Tibial artery (tissue), 4 donors: ENCODE measurements at regions not wholly inside any gene's neighbourhood (a gene's known extent, or its start where the extent isn't known, plus 50 kb on each side); places are given as distances from the start of the nearest gene placed in this dataset.

Source experiments
- DNase-seq, 2 donors: peaks; one replicate each; pipeline ENCODE4 v3.0.0-alpha.2; 2019
- H3K27ac ChIP-seq, 2 donors: fragments of 200-600 bp; sonication (generic) in 1 of 2; 1 replicate in 1 of 2; 2 replicates in 1 of 2; pipeline ENCODE4 v1.5.1; 2018 to 2019; ENCODE audit warnings: mild to moderate bottlenecking in 1 of 2
- H3K27me3 ChIP-seq, 2 donors: fragments of 200-600 bp; sonication (generic) in 1 of 2; one replicate each; pipeline versions ENCODE4 v1.5.1 to v1.6.0; 2016 to 2019
- H3K36me3 ChIP-seq, 3 donors: fragments of 200-600 bp; sonication (generic) in 2 of 3; one replicate each; pipeline ENCODE4 v1.5.1; 2016 to 2019; ENCODE audit warnings: mild to moderate bottlenecking in 2 of 3
- H3K4me1 ChIP-seq, 4 donors: fragments of 200-600 bp; sonication (generic) in 2 of 4; 1 replicate in 3 of 4; 2 replicates in 1 of 4; pipeline ENCODE4 v1.5.1; 2016 to 2019
- H3K4me3 ChIP-seq, 2 donors: fragments of 200-600 bp; sonication (generic) in 1 of 2; 1 replicate in 1 of 2; 2 replicates in 1 of 2; pipeline ENCODE4 v1.5.1; 2018 to 2019; ENCODE audit warnings: mild to moderate bottlenecking in 2 of 2
- H3K9me3 ChIP-seq, 3 donors: fragments of 200-600 bp; sonication (generic) in 1 of 3; one replicate each; pipeline ENCODE4 v1.5.1; 2016 to 2019
- CTCF ChIP-seq, 2 experiments: fragments of 200-600 bp in 1 of 2; fragments of 450-650 bp in 1 of 2; IDR thresholded peaks; one replicate each; pipeline ENCODE4 v1.5.1; 2017 to 2019; ENCODE audit warnings: antibody characterized with exemption in 2 of 2, mild to moderate bottlenecking in 1 of 2, moderate library complexity in 1 of 2
- intact Hi-C: fragments of 100-400 bp; cut with DNase I; formaldehyde crosslinking; loops from one replicate; pipeline ENCODE4 v1.15.0; 2023; ENCODE audit warnings: low total_unique reads

- Histone ChIP-seq H3K27me3 (no peaks in the 10 kb centered on the region), H3K27ac (no peak overlapping the region), H3K4me1 (no peaks in the 10 kb centered on the region), H3K4me3 (no peak overlapping the region), H3K9me3 (no peaks in the 10 kb centered on the region), H3K36me3 (no peaks in the 10 kb centered on the region)
- no peak for DNase-seq
- intact Hi-C loops, result no loop called here
- TF ChIP-seq CTCF (IDR thresholded peaks at IDR 0.05), result no peak
Measured at GRCh38 chr7:123303926-123304325, 104.2 kb upstream of the SLC13A1 start.

GRCh38 chr7:123296965-123297364, 97.2 kb upstream of the SLC13A1 start:
- H3K9me3 ChIP-seq, result no peaks in the 10 kb centered on the region
- no peaks in the 10 kb centered on the region for H3K36me3 ChIP-seq
- intact Hi-C loops, result no loop called here
- H3K27me3 ChIP-seq, result no peaks in the 10 kb centered on the region
- DNase-seq, result no peak
- no peak for TF ChIP-seq CTCF (IDR thresholded peaks at IDR 0.05)
- H3K27ac ChIP-seq, result no peak overlapping the region
- H3K4me1 ChIP-seq, result no peaks in the 10 kb centered on the region
- H3K4me3 ChIP-seq, result no peak overlapping the region

- DNase-seq, result no peak
- intact Hi-C loops, result no loop called here
- no peak overlapping the region for H3K27ac ChIP-seq
- H3K36me3 ChIP-seq, result no peaks in the 10 kb centered on the region
- no peak for TF ChIP-seq CTCF (IDR thresholded peaks at IDR 0.05)
- H3K27me3 ChIP-seq, result no peaks in the 10 kb centered on the region
- no peak overlapping the region for H3K4me3 ChIP-seq
- H3K4me1 ChIP-seq, result no peaks in the 10 kb centered on the region
- H3K9me3 ChIP-seq, result no peaks in the 10 kb centered on the region
Measured at GRCh38 chr7:123293710-123294109, 93.9 kb upstream of the SLC13A1 start.

GRCh38 chr7:123292227-123292626, 92.5 kb upstream of the SLC13A1 start:
- Histone ChIP-seq H3K36me3 (no peaks in the 10 kb centered on the region), H3K4me1 (no peaks in the 10 kb centered on the region), H3K27me3 (no peaks in the 10 kb centered on the region), H3K27ac (no peak overlapping the region), H3K9me3 (no peaks in the 10 kb centered on the region), H3K4me3 (no peak overlapping the region)
- intact Hi-C loops, result no loop called here
- DNase-seq, result no peak
- no peak for TF ChIP-seq CTCF (IDR thresholded peaks at IDR 0.05)

- TF ChIP-seq CTCF (IDR thresholded peaks at IDR 0.05), result no peak
- no peak overlapping the region for H3K4me3 ChIP-seq
- no peaks in the 10 kb centered on the region for H3K27me3 ChIP-seq
- no peaks in the 10 kb centered on the region for H3K4me1 ChIP-seq
- intact Hi-C loops, result no loop called here
- no peaks in the 10 kb centered on the region for H3K9me3 ChIP-seq
- H3K27ac ChIP-seq, result no peak overlapping the region
- no peaks in the 10 kb centered on the region for H3K36me3 ChIP-seq
- DNase-seq, result no peak
Measured at GRCh38 chr7:123289200-123289599, 89.4 kb upstream of the SLC13A1 start.

GRCh38 chr7:123285076-123285700, 85.4 kb upstream of the SLC13A1 start:
- DNase-seq, result no peak
- no peak for TF ChIP-seq CTCF (IDR thresholded peaks at IDR 0.05)
- Histone ChIP-seq H3K4me1 (no peaks in the 10 kb centered on the region), H3K9me3 (no peaks in the 10 kb centered on the region), H3K4me3 (no peak overlapping the region), H3K27ac (no peak overlapping the region), H3K36me3 (no peaks in the 10 kb centered on the region), H3K27me3 (no peaks in the 10 kb centered on the region)
- intact Hi-C loops, result no loop called here
